ENCODE measurements at regions not wholly inside any gene's neighbourhood (a gene's known extent, or its start where the extent isn't known, plus 50 kb on each side); places are given as distances from the start of the nearest gene placed in this dataset.
"Not testable (repeated sequence)": the region's sequence is repeated elsewhere in the genome, so short reads cannot be mapped to it uniquely, and the experiment has no call there.

GRCh38 chr13:44147233-44147632 lies 226.4 kb upstream of the SERP2 start:
- Histone ChIP-seq H3K4me1 (ENCODE audit: control insufficient read depth, insufficient read depth, low read length) (peaks cover 3% of the 10 kb centered on the region), H3K36me3 (ENCODE audit: control insufficient read depth, insufficient read depth, low read length) (no peaks in the 10 kb centered on the region), H3K27ac (ENCODE audit: low read depth, low read length) (no peak overlapping the region)

DNA sequence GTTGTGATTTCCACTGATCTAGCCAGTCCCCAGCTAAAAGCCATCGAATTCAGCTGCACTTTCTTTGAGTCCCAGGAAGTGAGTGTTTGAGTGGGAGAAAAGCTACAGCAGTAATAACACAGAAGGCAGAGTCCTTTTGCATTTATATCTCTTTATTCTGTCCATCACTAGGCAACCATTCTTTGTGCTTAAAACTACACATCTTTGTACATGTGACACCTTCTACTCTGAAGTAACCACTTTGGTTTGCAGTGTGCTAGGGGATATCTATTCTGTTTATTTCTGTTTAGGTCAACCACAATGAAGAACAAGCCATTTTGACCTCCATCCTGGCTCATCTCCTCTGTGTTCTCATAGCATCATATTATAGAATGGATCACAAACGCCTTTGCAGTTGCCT lies 226.0 kb upstream of the SERP2 start:
- H3K27ac ChIP-seq (ENCODE audit: low read depth, low read length): no peak overlapping the region
- no peak overlapping the region for H3K9ac ChIP-seq (ENCODE audit: low read length)
- no peaks in the 10 kb centered on the region for H3K27me3 ChIP-seq (ENCODE audit: control insufficient read depth, insufficient read depth, low read length)
- no peaks in the 10 kb centered on the region for H3K36me3 ChIP-seq (ENCODE audit: control insufficient read depth, insufficient read depth, low read length)
- peaks cover 2% of the 10 kb centered on the region for H3K4me1 ChIP-seq (ENCODE audit: control insufficient read depth, insufficient read depth, low read length)
- H3K4me3 ChIP-seq (ENCODE audit: low read length): no peak overlapping the region

More at GRCh38 chr13:44147233-44147632, 226.4 kb upstream of the SERP2 start:
- Histone ChIP-seq H3K27me3 (ENCODE audit: control insufficient read depth, insufficient read depth, low read length) (no peaks in the 10 kb centered on the region), H3K4me3 (ENCODE audit: low read length) (no peak overlapping the region), H3K9ac (ENCODE audit: low read length) (no peak overlapping the region)

GRCh38 chr13:44148159-44148914 lies 225.3 kb upstream of the SERP2 start:
- peaks cover 2% of the 10 kb centered on the region for H3K4me1 ChIP-seq (ENCODE audit: control insufficient read depth, insufficient read depth, low read length)
- H3K36me3 ChIP-seq (ENCODE audit: control insufficient read depth, insufficient read depth, low read length): no peaks in the 10 kb centered on the region
- no peak overlapping the region for H3K4me3 ChIP-seq (ENCODE audit: low read length)
- no peaks in the 10 kb centered on the region for H3K27me3 ChIP-seq (ENCODE audit: control insufficient read depth, insufficient read depth, low read length)
- no peak overlapping the region for H3K9ac ChIP-seq (ENCODE audit: low read length)
- H3K27ac ChIP-seq (ENCODE audit: low read depth, low read length): no peak overlapping the region

DNA sequence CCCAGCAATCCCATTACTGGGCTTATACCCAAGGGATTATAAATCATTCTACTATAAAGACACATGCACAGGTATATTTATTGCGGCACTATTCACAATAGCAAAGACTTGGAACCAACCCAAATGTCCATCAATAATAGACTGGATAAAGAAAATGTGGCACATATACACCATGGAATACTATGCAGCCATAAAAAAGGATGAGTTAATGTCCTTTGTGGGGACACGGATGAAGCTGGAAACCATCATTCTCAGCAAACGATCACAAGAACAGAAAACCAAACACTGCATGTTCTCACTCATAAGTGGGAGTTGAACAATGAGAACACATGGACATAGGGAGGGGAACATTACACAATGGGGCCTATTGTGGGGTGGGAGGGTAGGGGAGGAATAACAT lies 224.4 kb upstream of the SERP2 start:
- not testable (repeated sequence) for H3K27ac ChIP-seq (ENCODE audit: low read depth, low read length); H3K4me3 ChIP-seq (ENCODE audit: low read length); H3K9ac ChIP-seq (ENCODE audit: low read length); H3K4me1 ChIP-seq (ENCODE audit: control insufficient read depth, insufficient read depth, low read length); H3K36me3 ChIP-seq (ENCODE audit: control insufficient read depth, insufficient read depth, low read length); H3K27me3 ChIP-seq (ENCODE audit: control insufficient read depth, insufficient read depth, low read length)

GRCh38 chr13:44149821-44150220 lies 223.8 kb upstream of the SERP2 start:
- H3K27me3 ChIP-seq (ENCODE audit: control insufficient read depth, insufficient read depth, low read length): no peaks in the 10 kb centered on the region
- H3K4me1 ChIP-seq (ENCODE audit: control insufficient read depth, insufficient read depth, low read length): peaks cover 8% of the 10 kb centered on the region
- H3K36me3 ChIP-seq (ENCODE audit: control insufficient read depth, insufficient read depth, low read length): no peaks in the 10 kb centered on the region
- H3K4me3 ChIP-seq (ENCODE audit: low read length): no peak overlapping the region
- no peak overlapping the region for H3K27ac ChIP-seq (ENCODE audit: low read depth, low read length)
- no peak overlapping the region for H3K9ac ChIP-seq (ENCODE audit: low read length)

- no peak overlapping the region for H3K27ac ChIP-seq (ENCODE audit: low read depth, low read length)
- H3K4me1 ChIP-seq (ENCODE audit: control insufficient read depth, insufficient read depth, low read length): peaks cover 21% of the 10 kb centered on the region
- H3K27me3 ChIP-seq (ENCODE audit: control insufficient read depth, insufficient read depth, low read length): no peaks in the 10 kb centered on the region
- no peak overlapping the region for H3K9ac ChIP-seq (ENCODE audit: low read length)
- no peak overlapping the region for H3K4me3 ChIP-seq (ENCODE audit: low read length)
- H3K36me3 ChIP-seq (ENCODE audit: control insufficient read depth, insufficient read depth, low read length): no peaks in the 10 kb centered on the region
These were observed 222.2 kb upstream of the SERP2 start for GRCh38 chr13:44151474-44151873.

DNA sequence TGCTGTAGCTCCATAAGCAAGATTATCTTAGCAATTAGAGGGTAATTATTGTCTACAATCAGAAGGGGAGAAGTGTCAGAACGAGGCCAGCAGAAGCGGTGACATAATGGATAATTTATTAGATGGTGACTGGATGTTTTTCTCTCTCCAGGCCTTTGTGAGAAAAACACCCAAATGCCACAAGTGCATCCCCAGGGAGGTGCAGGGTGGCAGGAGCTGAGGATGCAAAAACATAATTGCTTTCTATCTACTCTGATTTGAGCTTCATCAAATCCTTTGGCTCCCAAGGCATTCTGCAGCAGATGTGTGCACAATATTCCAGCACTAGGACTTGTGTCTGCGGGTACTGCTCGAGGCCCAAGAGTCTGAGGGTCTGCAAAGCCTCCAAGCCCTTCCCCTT lies 220.1 kb upstream of the SERP2 start:
- Histone ChIP-seq H3K9ac (ENCODE audit: low read length) (no peak overlapping the region), H3K27me3 (ENCODE audit: control insufficient read depth, insufficient read depth, low read length) (no peaks in the 10 kb centered on the region), H3K4me3 (ENCODE audit: low read length) (no peak overlapping the region), H3K36me3 (ENCODE audit: control insufficient read depth, insufficient read depth, low read length) (no peaks in the 10 kb centered on the region), H3K27ac (ENCODE audit: low read depth, low read length) (no peak overlapping the region), H3K4me1 (ENCODE audit: control insufficient read depth, insufficient read depth, low read length) (peaks cover 21% of the 10 kb centered on the region)

- H3K9ac ChIP-seq (ENCODE audit: low read length): no peak overlapping the region
- peaks cover 32% of the 10 kb centered on the region for H3K4me1 ChIP-seq (ENCODE audit: control insufficient read depth, insufficient read depth, low read length)
- H3K27me3 ChIP-seq (ENCODE audit: control insufficient read depth, insufficient read depth, low read length): no peaks in the 10 kb centered on the region
- peak overlapping the region; percentile 41 for H3K4me3 ChIP-seq (ENCODE audit: low read length)
- H3K36me3 ChIP-seq (ENCODE audit: control insufficient read depth, insufficient read depth, low read length): no peaks in the 10 kb centered on the region
- peak overlapping the region; percentile 73 for H3K27ac ChIP-seq (ENCODE audit: low read depth, low read length)
These were observed 218.0 kb upstream of the SERP2 start for GRCh38 chr13:44155422-44156293.

DNA sequence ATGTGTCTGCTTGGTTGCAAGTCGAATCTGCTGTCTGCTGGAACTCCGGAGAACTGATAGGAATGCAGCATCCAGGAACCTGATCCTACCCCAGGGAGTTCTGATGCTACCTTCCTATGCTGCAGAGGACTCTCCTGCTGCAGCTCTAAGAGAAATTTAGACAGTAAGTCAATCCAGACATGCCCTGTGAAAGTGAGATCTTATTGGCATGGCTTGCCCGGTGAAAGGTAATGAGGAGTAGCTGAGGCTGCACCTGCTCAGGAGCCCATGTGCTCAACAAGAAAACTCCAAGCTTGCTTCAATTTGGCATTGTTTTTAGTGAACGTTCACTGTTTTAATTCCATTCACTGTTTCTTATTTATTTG lies 217.3 kb upstream of the SERP2 start:
- Histone ChIP-seq H3K27me3 (ENCODE audit: control insufficient read depth, insufficient read depth, low read length) (no peaks in the 10 kb centered on the region), H3K4me1 (ENCODE audit: control insufficient read depth, insufficient read depth, low read length) (peaks cover 37% of the 10 kb centered on the region)

GRCh38 chr13:44157606-44158005 lies 216.0 kb upstream of the SERP2 start:
- no peak overlapping the region for H3K27ac ChIP-seq (ENCODE audit: low read depth, low read length)
- no peaks in the 10 kb centered on the region for H3K36me3 ChIP-seq (ENCODE audit: control insufficient read depth, insufficient read depth, low read length)
- H3K4me3 ChIP-seq (ENCODE audit: low read length): no peak overlapping the region
- H3K4me1 ChIP-seq (ENCODE audit: control insufficient read depth, insufficient read depth, low read length): peaks cover 43% of the 10 kb centered on the region
- no peak overlapping the region for H3K9ac ChIP-seq (ENCODE audit: low read length)
- H3K27me3 ChIP-seq (ENCODE audit: control insufficient read depth, insufficient read depth, low read length): no peaks in the 10 kb centered on the region

More for the DNA sequence above, 217.3 kb upstream of the SERP2 start:
- Histone ChIP-seq H3K4me3 (ENCODE audit: low read length) (peak overlapping the region; percentile 41), H3K27ac (ENCODE audit: low read depth, low read length) (peak overlapping the region; percentile 73), H3K36me3 (ENCODE audit: control insufficient read depth, insufficient read depth, low read length) (no peaks in the 10 kb centered on the region), H3K9ac (ENCODE audit: low read length) (no peak overlapping the region)

GRCh38 chr13:44158098-44158521 lies 215.5 kb upstream of the SERP2 start:
- H3K36me3 ChIP-seq (ENCODE audit: control insufficient read depth, insufficient read depth, low read length): no peaks in the 10 kb centered on the region
- H3K4me3 ChIP-seq (ENCODE audit: low read length): no peak overlapping the region
- H3K27ac ChIP-seq (ENCODE audit: low read depth, low read length): no peak overlapping the region
- H3K9ac ChIP-seq (ENCODE audit: low read length): no peak overlapping the region
- H3K27me3 ChIP-seq (ENCODE audit: control insufficient read depth, insufficient read depth, low read length): no peaks in the 10 kb centered on the region
- H3K4me1 ChIP-seq (ENCODE audit: control insufficient read depth, insufficient read depth, low read length): peaks cover 43% of the 10 kb centered on the region

- H3K4me1 ChIP-seq (ENCODE audit: control insufficient read depth, insufficient read depth, low read length): peaks cover 35% of the 10 kb centered on the region
- H3K4me3 ChIP-seq (ENCODE audit: low read length): no peak overlapping the region
- H3K27ac ChIP-seq (ENCODE audit: low read depth, low read length): peak overlapping the region; percentile 2
- no peaks in the 10 kb centered on the region for H3K27me3 ChIP-seq (ENCODE audit: control insufficient read depth, insufficient read depth, low read length)
- no peaks in the 10 kb centered on the region for H3K36me3 ChIP-seq (ENCODE audit: control insufficient read depth, insufficient read depth, low read length)
- H3K9ac ChIP-seq (ENCODE audit: low read length): no peak overlapping the region
These were observed 214.6 kb upstream of the SERP2 start for GRCh38 chr13:44158881-44159632.

Data from rectal smooth muscle tissue (tissue), 1 donor.